Thoracic aorta (tissue), 2 donors: ENCODE measurements at regions not wholly inside any gene's neighbourhood (a gene's known extent, or its start where the extent isn't known, plus 50 kb on each side); places are given as distances from the start of the nearest gene placed in this dataset.

Experiments
- ATAC-seq: fragments of 150-250 bp; one replicate; pipeline ENCODE4 v1.8.0; 2017; ENCODE audit warnings: low read depth; ENCODE audit not compliant: insufficient number of reproducible peaks, low FRiP score
- DNase-seq: peaks from one replicate; pipeline ENCODE4 v3.0.0-alpha.2; 2020; ENCODE audit warnings: low spot score
- H3K27ac ChIP-seq, 2 donors: fragments of 200-600 bp; sonication (generic); 1 replicate in 1 of 2; 2 replicates in 1 of 2; pipeline ENCODE4 v1.5.1; 2016; ENCODE audit warnings: mild to moderate bottlenecking in 2 of 2, moderate library complexity in 2 of 2
- H3K27me3 ChIP-seq: fragments of 200-600 bp; sonication (generic); replicated peaks from 2 replicates; pipeline ENCODE4 v1.6.0; 2016; ENCODE audit warnings: mild to moderate bottlenecking; ENCODE audit not compliant: insufficient read depth
- H3K36me3 ChIP-seq: fragments of 200-600 bp; sonication (generic); one replicate; pipeline ENCODE4 v1.5.1; 2016
- H3K4me1 ChIP-seq, 2 donors: fragments of 200-600 bp; sonication (generic); 1 replicate in 1 of 2; 2 replicates in 1 of 2; pipeline versions ENCODE4 v1.5.1 to v1.6.0; 2016; ENCODE audit warnings: low read depth in 2 of 2, mild to moderate bottlenecking in 1 of 2; ENCODE audit not compliant: control insufficient read depth in 1 of 2
- H3K4me3 ChIP-seq: fragments of 200-600 bp; sonication (generic); 2 replicates; pipeline ENCODE4 v1.5.1; 2016; ENCODE audit warnings: mild to moderate bottlenecking
- H3K9me3 ChIP-seq: fragments of 200-600 bp; sonication (generic); 2 replicates; pipeline ENCODE4 v1.5.1; 2016
- CTCF ChIP-seq: fragments of 200-600 bp; sonication (generic); IDR thresholded peaks from one replicate; pipeline ENCODE4 v1.5.1; 2019; ENCODE audit warnings: antibody characterized with exemption

GRCh38 chr14:88990856-88991255 lies 166.4 kb downstream of the TTC8 start:
- no peaks in the 10 kb centered on the region for H3K27me3 ChIP-seq
- DNase-seq (no peak), ATAC-seq (no peak)
- TF ChIP-seq CTCF, result no peak
- no peaks in the 10 kb centered on the region for H3K36me3 ChIP-seq
- no peak overlapping the region for H3K4me3 ChIP-seq
- H3K9me3 ChIP-seq, result no peaks in the 10 kb centered on the region
- no peaks in the 10 kb centered on the region for H3K4me1 ChIP-seq
- no peak overlapping the region for H3K27ac ChIP-seq

GRCh38 chr14:88992011-88992410 lies 167.6 kb downstream of the TTC8 start:
- Histone ChIP-seq H3K4me3 (no peak overlapping the region), H3K4me1 (no peaks in the 10 kb centered on the region), H3K27me3 (no peaks in the 10 kb centered on the region), H3K27ac (no peak overlapping the region), H3K9me3 (no peaks in the 10 kb centered on the region), H3K36me3 (no peaks in the 10 kb centered on the region)
- DNase-seq (no peak), ATAC-seq (no peak)
- TF ChIP-seq CTCF, result no peak

GRCh38 chr14:88993946-88994345 lies 169.5 kb downstream of the TTC8 start:
- no peak for ATAC-seq
- H3K9me3 ChIP-seq, result no peaks in the 10 kb centered on the region
- no peaks in the 10 kb centered on the region for H3K27me3 ChIP-seq
- DNase-seq, result no peak
- no peak for TF ChIP-seq CTCF
- no peak overlapping the region for H3K4me3 ChIP-seq
- H3K36me3 ChIP-seq, result no peaks in the 10 kb centered on the region
- no peak overlapping the region for H3K27ac ChIP-seq
- no peaks in the 10 kb centered on the region for H3K4me1 ChIP-seq

- Histone ChIP-seq H3K9me3 (no peaks in the 10 kb centered on the region), H3K27ac (no peak overlapping the region), H3K4me3 (no peak overlapping the region), H3K4me1 (peaks cover 0 to 5% of the 10 kb centered on the region in 2 donors), H3K36me3 (no peaks in the 10 kb centered on the region), H3K27me3 (no peaks in the 10 kb centered on the region)
- ATAC-seq, result no peak
- no peak for DNase-seq
- TF ChIP-seq CTCF, result no peak
These were observed 171.2 kb downstream of the TTC8 start for GRCh38 chr14:88995437-88996198.

DNA sequence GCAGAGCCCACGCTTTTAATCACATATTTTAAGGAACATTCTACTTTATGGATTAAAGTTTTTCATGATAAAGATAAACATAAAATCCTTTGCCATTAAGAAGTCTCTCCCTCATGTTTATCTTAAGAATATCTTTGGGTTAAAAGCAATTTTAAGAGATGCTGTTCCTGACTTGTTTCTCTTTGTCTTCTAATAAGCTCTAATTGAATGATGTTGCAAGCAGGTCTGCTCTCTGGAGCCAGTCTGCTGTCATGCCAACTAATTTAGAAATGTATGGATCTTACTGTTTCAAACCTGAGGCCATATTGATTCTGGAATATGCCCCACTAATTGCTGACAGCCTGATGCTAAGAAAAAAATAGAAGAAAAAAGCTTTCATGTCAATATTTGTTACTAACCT lies 173.6 kb downstream of the TTC8 start:
- TF ChIP-seq CTCF, result no peak
- H3K4me3 ChIP-seq, result no peak overlapping the region

More for the DNA sequence above, 173.6 kb downstream of the TTC8 start:
- DNase-seq (no peak), ATAC-seq (no peak)
- Histone ChIP-seq H3K9me3 (no peaks in the 10 kb centered on the region), H3K4me1 (peaks cover 0 to 11% of the 10 kb centered on the region in 2 donors), H3K27ac (no peak overlapping the region), H3K36me3 (no peaks in the 10 kb centered on the region), H3K27me3 (no peaks in the 10 kb centered on the region)
